ENCODE measurements at regions not wholly inside any gene's neighbourhood (a gene's known extent, or its start where the extent isn't known, plus 50 kb on each side); places are given as distances from the start of the nearest gene placed in this dataset.

- TF ChIP-seq POLR2A (IDR thresholded peaks at IDR 0.05; ENCODE audit: low read length) (no peak), GATA1 (IDR thresholded peaks at IDR 0.05; ENCODE audit: low read depth, low read length) (no peak)
Observed at GRCh38 chr3:64940596-64941348, 253.0 kb upstream of the ADAMTS9 start.
